ENCODE measurements at regions not wholly inside any gene's neighbourhood (a gene's known extent, or its start where the extent isn't known, plus 50 kb on each side); places are given as distances from the start of the nearest gene placed in this dataset.

- TF ChIP-seq, protein P1, sequence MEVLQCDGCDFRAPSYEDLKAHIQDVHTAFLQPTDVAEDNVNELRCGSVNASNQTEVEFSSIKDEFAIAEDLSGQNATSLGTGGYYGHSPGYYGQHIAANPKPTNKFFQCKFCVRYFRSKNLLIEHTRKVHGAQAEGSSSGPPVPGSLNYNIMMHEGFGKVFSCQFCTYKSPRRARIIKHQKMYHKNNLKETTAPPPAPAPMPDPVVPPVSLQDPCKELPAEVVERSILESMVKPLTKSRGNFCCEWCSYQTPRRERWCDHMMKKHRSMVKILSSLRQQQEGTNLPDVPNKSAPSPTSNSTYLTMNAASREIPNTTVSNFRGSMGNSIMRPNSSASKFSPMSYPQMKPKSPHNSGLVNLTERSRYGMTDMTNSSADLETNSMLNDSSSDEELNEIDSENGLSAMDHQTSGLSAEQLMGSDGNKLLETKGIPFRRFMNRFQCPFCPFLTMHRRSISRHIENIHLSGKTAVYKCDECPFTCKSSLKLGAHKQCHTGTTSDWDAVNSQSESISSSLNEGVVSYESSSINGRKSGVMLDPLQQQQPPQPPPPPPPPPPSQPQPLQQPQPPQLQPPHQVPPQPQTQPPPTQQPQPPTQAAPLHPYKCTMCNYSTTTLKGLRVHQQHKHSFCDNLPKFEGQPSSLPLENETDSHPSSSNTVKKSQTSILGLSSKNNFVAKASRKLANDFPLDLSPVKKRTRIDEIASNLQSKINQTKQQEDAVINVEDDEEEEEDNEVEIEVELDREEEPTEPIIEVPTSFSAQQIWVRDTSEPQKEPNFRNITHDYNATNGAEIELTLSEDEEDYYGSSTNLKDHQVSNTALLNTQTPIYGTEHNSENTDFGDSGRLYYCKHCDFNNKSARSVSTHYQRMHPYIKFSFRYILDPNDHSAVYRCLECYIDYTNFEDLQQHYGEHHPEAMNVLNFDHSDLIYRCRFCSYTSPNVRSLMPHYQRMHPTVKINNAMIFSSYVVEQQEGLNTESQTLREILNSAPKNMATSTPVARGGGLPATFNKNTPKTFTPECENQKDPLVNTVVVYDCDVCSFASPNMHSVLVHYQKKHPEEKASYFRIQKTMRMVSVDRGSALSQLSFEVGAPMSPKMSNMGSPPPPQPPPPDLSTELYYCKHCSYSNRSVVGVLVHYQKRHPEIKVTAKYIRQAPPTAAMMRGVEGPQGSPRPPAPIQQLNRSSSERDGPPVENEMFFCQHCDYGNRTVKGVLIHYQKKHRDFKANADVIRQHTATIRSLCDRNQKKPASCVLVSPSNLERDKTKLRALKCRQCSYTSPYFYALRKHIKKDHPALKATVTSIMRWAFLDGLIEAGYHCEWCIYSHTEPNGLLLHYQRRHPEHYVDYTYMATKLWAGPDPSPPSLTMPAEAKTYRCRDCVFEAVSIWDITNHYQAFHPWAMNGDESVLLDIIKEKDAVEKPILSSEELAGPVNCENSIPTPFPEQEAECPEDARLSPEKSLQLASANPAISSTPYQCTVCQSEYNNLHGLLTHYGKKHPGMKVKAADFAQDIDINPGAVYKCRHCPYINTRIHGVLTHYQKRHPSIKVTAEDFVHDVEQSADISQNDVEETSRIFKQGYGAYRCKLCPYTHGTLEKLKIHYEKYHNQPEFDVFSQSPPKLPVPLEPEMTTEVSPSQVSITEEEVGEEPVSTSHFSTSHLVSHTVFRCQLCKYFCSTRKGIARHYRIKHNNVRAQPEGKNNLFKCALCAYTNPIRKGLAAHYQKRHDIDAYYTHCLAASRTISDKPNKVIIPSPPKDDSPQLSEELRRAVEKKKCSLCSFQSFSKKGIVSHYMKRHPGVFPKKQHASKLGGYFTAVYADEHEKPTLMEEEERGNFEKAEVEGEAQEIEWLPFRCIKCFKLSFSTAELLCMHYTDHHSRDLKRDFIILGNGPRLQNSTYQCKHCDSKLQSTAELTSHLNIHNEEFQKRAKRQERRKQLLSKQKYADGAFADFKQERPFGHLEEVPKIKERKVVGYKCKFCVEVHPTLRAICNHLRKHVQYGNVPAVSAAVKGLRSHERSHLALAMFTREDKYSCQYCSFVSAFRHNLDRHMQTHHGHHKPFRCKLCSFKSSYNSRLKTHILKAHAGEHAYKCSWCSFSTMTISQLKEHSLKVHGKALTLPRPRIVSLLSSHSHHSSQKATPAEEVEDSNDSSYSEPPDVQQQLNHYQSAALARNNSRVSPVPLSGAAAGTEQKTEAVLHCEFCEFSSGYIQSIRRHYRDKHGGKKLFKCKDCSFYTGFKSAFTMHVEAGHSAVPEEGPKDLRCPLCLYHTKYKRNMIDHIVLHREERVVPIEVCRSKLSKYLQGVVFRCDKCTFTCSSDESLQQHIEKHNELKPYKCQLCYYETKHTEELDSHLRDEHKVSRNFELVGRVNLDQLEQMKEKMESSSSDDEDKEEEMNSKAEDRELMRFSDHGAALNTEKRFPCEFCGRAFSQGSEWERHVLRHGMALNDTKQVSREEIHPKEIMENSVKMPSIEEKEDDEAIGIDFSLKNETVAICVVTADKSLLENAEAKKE (CRISPR knock-in tag; IDR thresholded peaks at IDR 0.05), result no peak
- TF ChIP-seq EZH2phosphoT487 (IDR thresholded peaks at IDR 0.05; ENCODE audit: unreplicated experiment) (no peak), STAT1 (IDR thresholded peaks at IDR 0.05; ENCODE audit: unreplicated experiment) (no peak)
These were observed 390.8 kb downstream of the FOXO1 start (continued) for GRCh38 chr13:40275636-40276035.

DNA sequence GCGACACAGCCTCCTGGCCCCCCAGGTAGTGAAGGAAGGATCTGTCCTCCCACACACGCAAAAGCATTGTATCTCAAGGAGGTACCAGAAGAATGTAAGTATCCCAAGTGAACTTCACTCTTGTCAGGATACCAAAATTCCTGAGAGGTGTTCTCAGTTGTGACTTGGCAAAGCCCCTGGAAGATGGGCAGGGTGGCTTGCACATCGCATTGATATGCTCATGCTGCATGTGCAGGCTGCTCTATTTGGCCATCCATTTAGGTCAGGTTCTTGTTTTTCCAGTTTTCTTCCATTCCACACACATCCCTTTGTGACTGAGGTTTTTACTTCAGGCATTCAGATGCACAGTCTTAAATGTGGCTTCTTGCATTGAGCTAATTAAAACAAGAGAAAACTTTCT is 382.8 kb downstream of the FOXO1 start:
- no peak overlapping the region for H3K4me2 ChIP-seq
- H3K36me3 ChIP-seq (ENCODE audit: insufficient read depth), result no peaks in the 10 kb centered on the region
- no peak overlapping the region for H2AFZ ChIP-seq
- no peaks in the 10 kb centered on the region for H3K79me2 ChIP-seq (replicated peaks; ENCODE audit: insufficient read depth)
- Mint-ChIP-seq H3K27me3 (ENCODE audit: insufficient read depth, low read depth, poor library complexity) (no peaks in the 10 kb centered on the region), H3K27ac (no peak overlapping the region), H3K36me3 (ENCODE audit: low read depth) (no peaks in the 10 kb centered on the region; the same call in 2 of the 3 replicates), H3K4me1 (peaks cover 2% of the 10 kb centered on the region; the same call in 1 of the 3 replicates), H3K4me3 (no peak overlapping the region), H3K9me3 (no peaks in the 10 kb centered on the region)
- H3K4me1 ChIP-seq (ENCODE audit: insufficient read depth), result no peaks in the 10 kb centered on the region
- no peaks in the 10 kb centered on the region for H3K27me3 ChIP-seq (ENCODE audit: insufficient read depth)
- H4K20me1 ChIP-seq (replicated peaks; ENCODE audit: insufficient read depth), result no peaks in the 10 kb centered on the region
- no peaks in the 10 kb centered on the region for H3F3A ChIP-seq (replicated peaks; ENCODE audit: low read depth)
- ATAC-seq, result no peak
- no peak overlapping the region for H3K27ac ChIP-seq (ENCODE audit: low read depth)
- DNase-seq (ENCODE audit: low spot score), result no peak
- peaks cover 4% of the 10 kb centered on the region; the same call in 1 of the 2 replicates for H3K9me2 ChIP-seq (ENCODE audit: insufficient read depth)
- no peak overlapping the region for H3K4me3 ChIP-seq
- TF ChIP-seq, protein P2, sequence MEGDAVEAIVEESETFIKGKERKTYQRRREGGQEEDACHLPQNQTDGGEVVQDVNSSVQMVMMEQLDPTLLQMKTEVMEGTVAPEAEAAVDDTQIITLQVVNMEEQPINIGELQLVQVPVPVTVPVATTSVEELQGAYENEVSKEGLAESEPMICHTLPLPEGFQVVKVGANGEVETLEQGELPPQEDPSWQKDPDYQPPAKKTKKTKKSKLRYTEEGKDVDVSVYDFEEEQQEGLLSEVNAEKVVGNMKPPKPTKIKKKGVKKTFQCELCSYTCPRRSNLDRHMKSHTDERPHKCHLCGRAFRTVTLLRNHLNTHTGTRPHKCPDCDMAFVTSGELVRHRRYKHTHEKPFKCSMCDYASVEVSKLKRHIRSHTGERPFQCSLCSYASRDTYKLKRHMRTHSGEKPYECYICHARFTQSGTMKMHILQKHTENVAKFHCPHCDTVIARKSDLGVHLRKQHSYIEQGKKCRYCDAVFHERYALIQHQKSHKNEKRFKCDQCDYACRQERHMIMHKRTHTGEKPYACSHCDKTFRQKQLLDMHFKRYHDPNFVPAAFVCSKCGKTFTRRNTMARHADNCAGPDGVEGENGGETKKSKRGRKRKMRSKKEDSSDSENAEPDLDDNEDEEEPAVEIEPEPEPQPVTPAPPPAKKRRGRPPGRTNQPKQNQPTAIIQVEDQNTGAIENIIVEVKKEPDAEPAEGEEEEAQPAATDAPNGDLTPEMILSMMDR (conservative IDR thresholded peaks at IDR 0.05; ENCODE audit: low read depth in 2 of 2), result no peak
- TF ChIP-seq STAT1 (IDR thresholded peaks at IDR 0.05; ENCODE audit: unreplicated experiment) (no peak), ZNF331 (CRISPR knock-in tag; IDR thresholded peaks at IDR 0.05; ENCODE audit: low read depth) (no peak), JUNB (IDR thresholded peaks at IDR 0.05; ENCODE audit: unreplicated experiment) (no peak), CREB1 (CRISPR knock-in tag; IDR thresholded peaks at IDR 0.05; ENCODE audit: low read depth) (no peak), EZH2phosphoT487 (IDR thresholded peaks at IDR 0.05; ENCODE audit: unreplicated experiment) (no peak), NANOG (IDR thresholded peaks at IDR 0.05; ENCODE audit: borderline replicate concordance) (no peak)
- TF ChIP-seq, protein P3, sequence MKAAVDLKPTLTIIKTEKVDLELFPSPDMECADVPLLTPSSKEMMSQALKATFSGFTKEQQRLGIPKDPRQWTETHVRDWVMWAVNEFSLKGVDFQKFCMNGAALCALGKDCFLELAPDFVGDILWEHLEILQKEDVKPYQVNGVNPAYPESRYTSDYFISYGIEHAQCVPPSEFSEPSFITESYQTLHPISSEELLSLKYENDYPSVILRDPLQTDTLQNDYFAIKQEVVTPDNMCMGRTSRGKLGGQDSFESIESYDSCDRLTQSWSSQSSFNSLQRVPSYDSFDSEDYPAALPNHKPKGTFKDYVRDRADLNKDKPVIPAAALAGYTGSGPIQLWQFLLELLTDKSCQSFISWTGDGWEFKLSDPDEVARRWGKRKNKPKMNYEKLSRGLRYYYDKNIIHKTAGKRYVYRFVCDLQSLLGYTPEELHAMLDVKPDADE (IDR thresholded peaks at IDR 0.05), result no peak

Data from GM23338 (cell line).